ENCODE measurements at regions not wholly inside any gene's neighbourhood (a gene's known extent, or its start where the extent isn't known, plus 50 kb on each side); places are given as distances from the start of the nearest gene placed in this dataset.

GRCh38 chr14:34212172-34212929 is 249.7 kb downstream of the SPTSSA start:
- DNase-seq (ENCODE audit: low read depth), result no peak

GRCh38 chr14:34211732-34212131 is 250.3 kb downstream of the SPTSSA start:
- DNase-seq (ENCODE audit: low read depth), result no peak

GRCh38 chr14:34208532-34208931 is 253.5 kb downstream of the SPTSSA start:
- no peak for DNase-seq (ENCODE audit: low read depth)

GRCh38 chr14:34205799-34206198 is 254.9 kb upstream of the EGLN3 start:
- DNase-seq (ENCODE audit: low read depth), result no peak

- no peak for DNase-seq (ENCODE audit: low read depth)
These were observed 253.9 kb upstream of the EGLN3 start for GRCh38 chr14:34204774-34205173.

- no peak for DNase-seq (ENCODE audit: low read depth)
These were observed 252.4 kb upstream of the EGLN3 start for GRCh38 chr14:34203251-34203722.

- DNase-seq (ENCODE audit: low read depth), result no peak
These were observed 251.2 kb upstream of the EGLN3 start for GRCh38 chr14:34201909-34202637.

- peak; percentile 8 for DNase-seq (ENCODE audit: low read depth)
These were observed 248.7 kb upstream of the EGLN3 start for GRCh38 chr14:34199585-34199984.

- no peak for DNase-seq (ENCODE audit: low read depth)
These were observed 247.2 kb upstream of the EGLN3 start for GRCh38 chr14:34198096-34198495.

- no peak for DNase-seq (ENCODE audit: low read depth)
These were observed 245.1 kb upstream of the EGLN3 start for GRCh38 chr14:34195964-34196363.

- no peak for DNase-seq (ENCODE audit: low read depth)
These were observed 239.8 kb upstream of the EGLN3 start for GRCh38 chr14:34190717-34191116.

- no peak for DNase-seq (ENCODE audit: low read depth)
These were observed 239.0 kb upstream of the EGLN3 start for GRCh38 chr14:34189866-34190265.

GRCh38 chr14:34187519-34188044 is 236.7 kb upstream of the EGLN3 start:
- DNase-seq (ENCODE audit: low read depth), result no peak

- DNase-seq (ENCODE audit: low read depth), result no peak
These were observed 236.2 kb upstream of the EGLN3 start for GRCh38 chr14:34187061-34187460.

- DNase-seq (ENCODE audit: low read depth), result no peak
These were observed 233.3 kb upstream of the EGLN3 start for GRCh38 chr14:34184126-34184525.

- DNase-seq (ENCODE audit: low read depth), result no peak
These were observed 232.6 kb upstream of the EGLN3 start for GRCh38 chr14:34183478-34183877.

- DNase-seq (ENCODE audit: low read depth), result no peak
These were observed 230.5 kb upstream of the EGLN3 start for GRCh38 chr14:34181338-34181737.

GRCh38 chr14:34180869-34181268 is 230.0 kb upstream of the EGLN3 start:
- no peak for DNase-seq (ENCODE audit: low read depth)

GRCh38 chr14:34180434-34180833 is 229.6 kb upstream of the EGLN3 start:
- no peak for DNase-seq (ENCODE audit: low read depth)

GRCh38 chr14:34179727-34180126 is 228.9 kb upstream of the EGLN3 start:
- no peak for DNase-seq (ENCODE audit: low read depth)

GRCh38 chr14:34177466-34177865 is 226.6 kb upstream of the EGLN3 start:
- no peak for DNase-seq (ENCODE audit: low read depth)

GRCh38 chr14:34175574-34175973 is 224.7 kb upstream of the EGLN3 start:
- DNase-seq (ENCODE audit: low read depth), result no peak

GRCh38 chr14:34174973-34175372 is 224.1 kb upstream of the EGLN3 start:
- DNase-seq (ENCODE audit: low read depth), result no peak
